OCI-LY7 (cell line): ENCODE measurements at regions not wholly inside any gene's neighbourhood (a gene's known extent, or its start where the extent isn't known, plus 50 kb on each side); places are given as distances from the start of the nearest gene placed in this dataset.
"Not testable (repeated sequence)": the region's sequence is repeated elsewhere in the genome, so short reads cannot be mapped to it uniquely, and the experiment has no call there.

Experiments
- CTCF ChIP-seq: fragments of 200-600 bp; sonication (generic); conservative IDR thresholded peaks from 2 replicates; pipeline ENCODE4 v1.5.1; 2014; ENCODE audit warnings: mild to moderate bottlenecking, antibody characterized with exemption, low read length, moderate library complexity, mixed read lengths
- EZH2phosphoT487 ChIP-seq: fragments of 200-600 bp; sonication (generic); IDR thresholded peaks from 2 replicates; pipeline ENCODE4 v1.6.1; 2018; ENCODE audit warnings: low read depth, borderline replicate concordance, mild to moderate bottlenecking, mixed run types, antibody characterized with exemption, low read length, moderate library complexity, mixed read lengths

- not testable (repeated sequence) for TF ChIP-seq CTCF, EZH2phosphoT487
Observed at GRCh38 chr21:28281357-28281756, 711.3 kb downstream of the LTN1 start.
